SK-N-SH (cell line): ENCODE measurements at regions not wholly inside any gene's neighbourhood (a gene's known extent, or its start where the extent isn't known, plus 50 kb on each side); places are given as distances from the start of the nearest gene placed in this dataset.

Experiments
- CTCF ChIA-PET: fragments of 300-600, 350-600 bp; formaldehyde crosslinking; extraction: SDS; loops from one replicate; lab custom pipeline; 2021; lab: Yijun Ruan, JAX
- POLR2A ChIA-PET: fragments of 350-600 bp; sonication (Branson Sonifier 250); formaldehyde crosslinking; extraction: SDS; loops from one replicate; lab custom pipeline; 2020; ENCODE audit warnings: antibody characterized with exemption, inconsistent platforms; lab: Yijun Ruan, JAX
- DNase-seq: peaks from one replicate; pipeline ENCODE4 v3.0.0; 2012
- H2AFZ ChIP-seq: fragments of 200-600 bp; sonication (generic); 2 replicates; pipeline ENCODE4 v1.8.1; 2016; ENCODE audit warnings: antibody characterized with exemption, mild to moderate bottlenecking, low read depth
- H3F3A ChIP-seq: fragments of 200-600 bp; sonication (generic); replicated peaks from 2 replicates; pipeline ENCODE3; 2016; ENCODE audit warnings: antibody characterized with exemption, mild to moderate bottlenecking; ENCODE audit not compliant: insufficient read depth
- H3K27ac ChIP-seq, 2 experiments: fragments of 200-500 bp in 1 of 2; fragments of 200-600 bp in 1 of 2; sonication (Bioruptor generic) in 1 of 2; sonication (generic), shearing (Covaris generic) in 1 of 2; 2 replicates each; pipeline versions ENCODE4 v1.5.1 to v1.6.1; 2014 to 2016; ENCODE audit warnings: low read depth in 2 of 2, inconsistent platforms in 1 of 2, low read length in 1 of 2, mild to moderate bottlenecking in 1 of 2, mixed read lengths in 1 of 2
- H3K27me3 ChIP-seq: fragments of 200-600 bp; sonication (generic), shearing (Covaris generic); 2 replicates; pipeline ENCODE4 v1.6.1; 2016; ENCODE audit warnings: mixed run types; ENCODE audit not compliant: insufficient read depth
- H3K36me3 ChIP-seq, 2 experiments: fragments of 200-500 bp in 1 of 2; fragments of 200-600 bp in 1 of 2; sonication (Bioruptor generic) in 1 of 2; sonication (generic) in 1 of 2; replicated peaks in 1 of 2; 2 replicates each; pipeline versions ENCODE3 to v1.5.1; 2014 to 2016; ENCODE audit warnings: low read length in 1 of 2, mild to moderate bottlenecking in 1 of 2; ENCODE audit not compliant: insufficient read depth in 2 of 2, control insufficient read depth in 1 of 2
- H3K4me1 ChIP-seq, 2 experiments: fragments of 200-500 bp in 1 of 2; fragments of 200-600 bp in 1 of 2; sonication (Bioruptor generic) in 1 of 2; sonication (generic), shearing (Covaris generic) in 1 of 2; 2 replicates each; pipeline versions ENCODE4 v1.5.1 to v1.6.1; 2014 to 2016; ENCODE audit warnings: low read depth in 1 of 2, low read length in 1 of 2, mixed run types in 1 of 2; ENCODE audit not compliant: insufficient read depth in 2 of 2, control insufficient read depth in 1 of 2
- H3K4me2 ChIP-seq: fragments of 200-600 bp; sonication (generic), shearing (Covaris generic); 2 replicates; pipeline ENCODE4 v1.6.1; 2017; ENCODE audit warnings: mixed run types
- H3K4me3 ChIP-seq, 2 experiments: fragments of 200-500 bp in 1 of 2; fragments of 200-600 bp in 1 of 2; sonication (Bioruptor generic) in 1 of 2; sonication (generic), shearing (Covaris generic) in 1 of 2; 2 replicates each; pipeline versions ENCODE4 v1.5.1 to v1.8.1; 2014 to 2016; ENCODE audit warnings: low read depth in 2 of 2, inconsistent platforms in 1 of 2, low read length in 1 of 2, mild to moderate bottlenecking in 1 of 2, mixed read lengths in 1 of 2, moderate library complexity in 1 of 2
- H3K79me2 ChIP-seq: fragments of 200-600 bp; sonication (generic); 2 replicates; pipeline ENCODE4 v1.8.1; 2017; ENCODE audit warnings: mild to moderate bottlenecking; ENCODE audit not compliant: insufficient read depth
- H3K9ac ChIP-seq: fragments of 200-600 bp; sonication (generic); 2 replicates; pipeline ENCODE4 v1.6.1; 2017; ENCODE audit warnings: mixed run types
- H3K9me2 ChIP-seq: fragments of 200-600 bp; sonication (generic); 2 replicates; pipeline ENCODE4 v1.6.1; 2017; ENCODE audit warnings: mixed run types
- H3K9me3 ChIP-seq: fragments of 200-600 bp; sonication (generic); 2 replicates; pipeline ENCODE4 v1.6.1; 2017; ENCODE audit warnings: mixed run types, mild to moderate bottlenecking, moderate library complexity
- H4K20me1 ChIP-seq: fragments of 200-600 bp; sonication (generic); 2 replicates; pipeline ENCODE4 v1.6.1; 2017; ENCODE audit warnings: mild to moderate bottlenecking, mixed run types; ENCODE audit not compliant: insufficient read depth
- EP300 ChIP-seq, 2 experiments: IDR thresholded peaks; 2 replicates each; pipeline versions ENCODE4 v1.4.0 to v1.6.1; 2012; ENCODE audit warnings: borderline replicate concordance in 1 of 2, low read depth in 1 of 2, low read length in 1 of 2
- FOSL2 ChIP-seq: IDR thresholded peaks from 2 replicates; pipeline ENCODE4 v1.4.0; 2012; ENCODE audit warnings: low read depth, mild to moderate bottlenecking, moderate library complexity, borderline replicate concordance
- GABPA ChIP-seq: IDR thresholded peaks from 2 replicates; pipeline ENCODE4 v1.4.0; 2012; ENCODE audit warnings: low read depth, mild to moderate bottlenecking
- GATA2 ChIP-seq: sonication (generic); formaldehyde crosslinking; IDR thresholded peaks from 2 replicates; pipeline ENCODE4 v1.5.0; 2020; ENCODE audit warnings: mild to moderate bottlenecking, missing genetic modification reagents
- JUND ChIP-seq: IDR thresholded peaks from 2 replicates; pipeline ENCODE4 v1.4.0; 2012
- MAX ChIP-seq: IDR thresholded peaks from 2 replicates; pipeline ENCODE4 v1.4.0; 2012; ENCODE audit warnings: low read depth
- MXI1 ChIP-seq: IDR thresholded peaks from 2 replicates; pipeline ENCODE4 v1.6.1; 2012; ENCODE audit warnings: mild to moderate bottlenecking, low read depth, low read length, improper control_type of control experiment
- NRF1 ChIP-seq: IDR thresholded peaks from 2 replicates; pipeline ENCODE4 v1.6.1; 2012; ENCODE audit warnings: low read depth, mild to moderate bottlenecking, low read length
- RCOR1 ChIP-seq: fragments of 150-350 bp; IDR thresholded peaks from 2 replicates; pipeline ENCODE4 v1.6.1; 2017; ENCODE audit warnings: antibody characterized with exemption, low read length
- RXRA ChIP-seq: IDR thresholded peaks from 2 replicates; pipeline ENCODE4 v1.4.0; 2012; ENCODE audit warnings: low read depth, mild to moderate bottlenecking, borderline replicate concordance
- SMC3 ChIP-seq: IDR thresholded peaks from 2 replicates; pipeline ENCODE4 v1.6.1; 2012; ENCODE audit warnings: low read depth, low read length, improper control_type of control experiment
- WGBS: methylation state at CpG from one replicate; pipeline ENCODE4 v1.1.6; 2017; ENCODE audit warnings: low lambda C conversion rate; 5-methylcytosine and 5-hydroxymethylcytosine counted together
- TF ChIP-seq, protein P1 (sequence below): fragments of 150-350 bp; IDR thresholded peaks from 2 replicates; pipeline ENCODE4 v1.6.1; 2016; ENCODE audit warnings: mild to moderate bottlenecking, low read depth, low read length
- TF ChIP-seq, protein P2 (sequence below): IDR thresholded peaks from 2 replicates; pipeline ENCODE4 v1.4.0; 2012; ENCODE audit warnings: low read depth, borderline replicate concordance
- TF ChIP-seq, protein P3 (sequence below): fragments of 200-600 bp; sonication (generic); IDR thresholded peaks from 2 replicates; pipeline ENCODE4 v1.6.1; 2017; ENCODE audit warnings: antibody characterized with exemption, mild to moderate bottlenecking, moderate library complexity
- TF ChIP-seq, protein P4 (sequence below): fragments of 150-350 bp; IDR thresholded peaks from 2 replicates; pipeline ENCODE4 v1.6.1; 2017; ENCODE audit warnings: antibody characterized with exemption, low read length, low read depth, borderline replicate concordance

GRCh38 chr18:29104227-29104626 lies 927.3 kb upstream of the CDH2 start:
- H3K36me3 ChIP-seq, result peaks cover 0 to 3% of the 10 kb centered on the region in 2 experiments
- WGBS, result 88% methylated on average over 1 of the region's 1 CpG
- TF ChIP-seq EP300 (IDR thresholded peaks at IDR 0.05; ENCODE audit: borderline replicate concordance in 1 of 2, low read depth in 1 of 2, low read length in 1 of 2) (no peak), RXRA (no peak), MAX (no peak), RCOR1 (no peak), MXI1 (no peak), FOSL2 (no peak), GABPA (no peak), GATA2 (no peak), NRF1 (no peak), JUND (no peak), SMC3 (no peak)
- TF ChIP-seq, protein P1, sequence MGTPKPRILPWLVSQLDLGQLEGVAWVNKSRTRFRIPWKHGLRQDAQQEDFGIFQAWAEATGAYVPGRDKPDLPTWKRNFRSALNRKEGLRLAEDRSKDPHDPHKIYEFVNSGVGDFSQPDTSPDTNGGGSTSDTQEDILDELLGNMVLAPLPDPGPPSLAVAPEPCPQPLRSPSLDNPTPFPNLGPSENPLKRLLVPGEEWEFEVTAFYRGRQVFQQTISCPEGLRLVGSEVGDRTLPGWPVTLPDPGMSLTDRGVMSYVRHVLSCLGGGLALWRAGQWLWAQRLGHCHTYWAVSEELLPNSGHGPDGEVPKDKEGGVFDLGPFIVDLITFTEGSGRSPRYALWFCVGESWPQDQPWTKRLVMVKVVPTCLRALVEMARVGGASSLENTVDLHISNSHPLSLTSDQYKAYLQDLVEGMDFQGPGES, result no peak
- TF ChIP-seq, protein P2, sequence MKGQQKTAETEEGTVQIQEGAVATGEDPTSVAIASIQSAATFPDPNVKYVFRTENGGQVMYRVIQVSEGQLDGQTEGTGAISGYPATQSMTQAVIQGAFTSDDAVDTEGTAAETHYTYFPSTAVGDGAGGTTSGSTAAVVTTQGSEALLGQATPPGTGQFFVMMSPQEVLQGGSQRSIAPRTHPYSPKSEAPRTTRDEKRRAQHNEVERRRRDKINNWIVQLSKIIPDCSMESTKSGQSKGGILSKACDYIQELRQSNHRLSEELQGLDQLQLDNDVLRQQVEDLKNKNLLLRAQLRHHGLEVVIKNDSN, result no peak
- TF ChIP-seq, protein P3, sequence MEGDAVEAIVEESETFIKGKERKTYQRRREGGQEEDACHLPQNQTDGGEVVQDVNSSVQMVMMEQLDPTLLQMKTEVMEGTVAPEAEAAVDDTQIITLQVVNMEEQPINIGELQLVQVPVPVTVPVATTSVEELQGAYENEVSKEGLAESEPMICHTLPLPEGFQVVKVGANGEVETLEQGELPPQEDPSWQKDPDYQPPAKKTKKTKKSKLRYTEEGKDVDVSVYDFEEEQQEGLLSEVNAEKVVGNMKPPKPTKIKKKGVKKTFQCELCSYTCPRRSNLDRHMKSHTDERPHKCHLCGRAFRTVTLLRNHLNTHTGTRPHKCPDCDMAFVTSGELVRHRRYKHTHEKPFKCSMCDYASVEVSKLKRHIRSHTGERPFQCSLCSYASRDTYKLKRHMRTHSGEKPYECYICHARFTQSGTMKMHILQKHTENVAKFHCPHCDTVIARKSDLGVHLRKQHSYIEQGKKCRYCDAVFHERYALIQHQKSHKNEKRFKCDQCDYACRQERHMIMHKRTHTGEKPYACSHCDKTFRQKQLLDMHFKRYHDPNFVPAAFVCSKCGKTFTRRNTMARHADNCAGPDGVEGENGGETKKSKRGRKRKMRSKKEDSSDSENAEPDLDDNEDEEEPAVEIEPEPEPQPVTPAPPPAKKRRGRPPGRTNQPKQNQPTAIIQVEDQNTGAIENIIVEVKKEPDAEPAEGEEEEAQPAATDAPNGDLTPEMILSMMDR, result no peak
- TF ChIP-seq, protein P4, sequence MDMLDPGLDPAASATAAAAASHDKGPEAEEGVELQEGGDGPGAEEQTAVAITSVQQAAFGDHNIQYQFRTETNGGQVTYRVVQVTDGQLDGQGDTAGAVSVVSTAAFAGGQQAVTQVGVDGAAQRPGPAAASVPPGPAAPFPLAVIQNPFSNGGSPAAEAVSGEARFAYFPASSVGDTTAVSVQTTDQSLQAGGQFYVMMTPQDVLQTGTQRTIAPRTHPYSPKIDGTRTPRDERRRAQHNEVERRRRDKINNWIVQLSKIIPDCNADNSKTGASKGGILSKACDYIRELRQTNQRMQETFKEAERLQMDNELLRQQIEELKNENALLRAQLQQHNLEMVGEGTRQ, result no peak
- H3F3A ChIP-seq, result no peaks in the 10 kb centered on the region
- H3K9ac ChIP-seq, result no peak overlapping the region
- H3K9me3 ChIP-seq, result no peaks in the 10 kb centered on the region
- no peak for DNase-seq
- H4K20me1 ChIP-seq, result no peaks in the 10 kb centered on the region
- POLR2A ChIA-PET, result no interaction called here
- H3K79me2 ChIP-seq, result no peaks in the 10 kb centered on the region
- no peaks in the 10 kb centered on the region for H3K9me2 ChIP-seq
- no peak overlapping the region for H3K4me2 ChIP-seq
- H3K27me3 ChIP-seq, result no peaks in the 10 kb centered on the region
- H3K27ac ChIP-seq, result no peak overlapping the region
- no peaks in the 10 kb centered on the region for H3K4me1 ChIP-seq
- CTCF ChIA-PET, result interaction anchor here (1.0 kb wide), 1 partner anchor 13 kb away, joined by 3 read pairs; no protein-coding TSS in a partner anchor
- no peak overlapping the region for H2AFZ ChIP-seq
- H3K4me3 ChIP-seq, result no peak overlapping the region
